Panc1 (cell line): ENCODE measurements at regions not wholly inside any gene's neighbourhood (a gene's known extent, or its start where the extent isn't known, plus 50 kb on each side); places are given as distances from the start of the nearest gene placed in this dataset.

ENCODE experiments used
- ATAC-seq: fragments of 200-7000 bp; cut with Tn5 transposase; 2 replicates; pipeline ENCODE4 v1.9.1; 2020; ENCODE audit warnings: mild to moderate bottlenecking, moderate library complexity
- BruUV-seq: library from RNA; stranded (reverse); fragments of 400-500 nt; replicated peaks from 2 replicates; lab custom pipeline; 2021; lab: Mats Ljungman, UMichigan
- CTCF ChIA-PET: fragments of 300-600 bp; sonication (Branson Sonifier 250); formaldehyde crosslinking; loops from one replicate; lab custom pipeline; 2022; ENCODE audit warnings: antibody characterized with exemption; lab: Charles Lee
- POLR2A ChIA-PET: fragments of 300-600 bp; sonication (Branson Sonifier 250); formaldehyde crosslinking; loops from one replicate; lab custom pipeline; 2022; ENCODE audit warnings: antibody characterized with exemption; lab: Charles Lee
- DNase-seq: peaks from one replicate; pipeline ENCODE4 v3.0.0-alpha.2; 2010; ENCODE audit warnings: low read depth, low spot score
- H3K27ac ChIP-seq: 2 replicates; pipeline ENCODE4 v1.5.1; 2011; ENCODE audit warnings: mild to moderate bottlenecking, low read length, inconsistent platforms
- H3K27me3 ChIP-seq: fragments of 200-500 bp; sonication (Bioruptor generic); 2 replicates; pipeline ENCODE4 v1.6.0; 2014; ENCODE audit warnings: low read length, inconsistent platforms; ENCODE audit not compliant: control insufficient read depth, insufficient read depth
- H3K36me3 ChIP-seq: fragments of 200-500 bp; sonication (Bioruptor generic); 2 replicates; pipeline ENCODE4 v1.5.1; 2014; ENCODE audit warnings: inconsistent platforms, mild to moderate bottlenecking, low read length, moderate library complexity; ENCODE audit not compliant: control insufficient read depth, insufficient read depth
- H3K4me1 ChIP-seq: 2 replicates; pipeline ENCODE4 v1.5.1; 2011; ENCODE audit warnings: inconsistent platforms, mild to moderate bottlenecking, low read length, moderate library complexity; ENCODE audit not compliant: control insufficient read depth, insufficient read depth
- H3K4me3 ChIP-seq, 2 experiments: 2 replicates each; pipeline ENCODE4 v1.5.1; 2011 to 2012; ENCODE audit warnings: low read depth in 2 of 2, low read length in 2 of 2, mild to moderate bottlenecking in 2 of 2, inconsistent platforms in 1 of 2, moderate library complexity in 1 of 2
- H3K9me3 ChIP-seq: fragments of 200-500 bp; sonication (Bioruptor generic); 2 replicates; pipeline ENCODE4 v1.5.1; 2014; ENCODE audit warnings: low read depth, mild to moderate bottlenecking, inconsistent platforms, low read length, moderate library complexity; ENCODE audit not compliant: control insufficient read depth, insufficient read depth
- POLR2AphosphoS5 ChIP-seq: IDR thresholded peaks from 2 replicates; pipeline ENCODE4 v1.6.1; 2012; ENCODE audit warnings: mild to moderate bottlenecking, low read depth, low read length, moderate library complexity
- SIN3A ChIP-seq: IDR thresholded peaks from 2 replicates; pipeline ENCODE4 v1.6.1; 2012; ENCODE audit warnings: low read depth, mild to moderate bottlenecking, low read length, moderate library complexity, borderline replicate concordance; ENCODE audit not compliant: insufficient read depth
- TCF7L2 ChIP-seq: IDR thresholded peaks from 2 replicates; pipeline ENCODE4 v1.6.1; 2011; ENCODE audit warnings: mild to moderate bottlenecking, low read depth, low read length, inconsistent platforms
- in situ Hi-C: cut with HindIII; loops from 2 replicates; pipeline ENCODE4 v1.10.0; 2016; ENCODE audit warnings: low sequenced_read_pairs, low pct_unique_long_range_greater_than_20kb
- intact Hi-C: fragments of 100-400 bp; cut with micrococcal nuclease; formaldehyde crosslinking; loops from one replicate; pipeline ENCODE4 v1.10.0; 2022; ENCODE audit not compliant: unreplicated experiment
- TF ChIP-seq, protein P1 (sequence below), 2 experiments: IDR thresholded peaks; 2 replicates each; pipeline ENCODE4 v1.6.1; 2011 to 2012; ENCODE audit warnings: low read depth in 2 of 2, control low read depth in 1 of 2, low read length in 1 of 2, mild to moderate bottlenecking in 1 of 2, moderate library complexity in 1 of 2; ENCODE audit not compliant: insufficient read depth in 1 of 2
- TF ChIP-seq, protein P2 (sequence below): fragments of 450-650 bp; IDR thresholded peaks from 2 replicates; pipeline ENCODE4 v1.5.1; 2017; ENCODE audit warnings: mild to moderate bottlenecking

DNA sequence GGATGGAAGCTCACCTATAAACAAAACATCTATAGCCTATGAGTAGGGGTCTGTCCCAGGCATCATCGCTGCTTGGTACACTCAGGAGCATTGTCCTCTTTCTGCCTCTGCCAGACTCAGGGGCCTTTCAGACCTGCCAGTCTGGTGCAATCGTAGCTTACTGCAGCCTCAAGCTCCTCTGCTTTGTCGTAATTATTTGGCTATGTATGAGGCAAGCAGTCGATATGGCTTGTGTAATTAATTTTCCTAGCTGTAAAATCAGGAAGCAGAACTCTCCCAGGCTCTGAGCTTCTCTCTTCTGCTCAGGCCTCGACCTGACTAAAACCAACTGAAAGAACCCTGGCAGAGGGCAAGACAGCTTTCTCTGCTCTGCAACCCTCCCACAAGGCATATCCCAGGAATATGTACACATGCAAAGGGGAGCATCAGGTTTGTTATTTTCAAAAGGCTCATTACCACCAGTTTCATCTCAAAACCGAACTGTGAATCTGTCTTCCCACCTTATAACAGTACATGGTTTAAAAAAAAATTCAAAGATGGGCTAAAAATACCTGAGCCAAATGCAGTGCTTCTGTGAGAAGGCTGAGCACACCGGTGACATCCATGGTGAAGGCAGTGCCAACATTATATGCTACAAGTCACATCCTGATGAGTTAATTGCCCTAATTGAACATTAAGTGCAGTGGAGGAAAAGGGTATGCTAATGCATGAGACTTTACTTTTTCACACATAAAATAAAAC is 309.2 kb upstream of the EMCN start:
- H3K4me3 ChIP-seq, result no peak overlapping the region
- POLR2A ChIA-PET, result no interaction called here
- no peak for DNase-seq
- H3K27me3 ChIP-seq, result no peaks in the 10 kb centered on the region
- no peaks in the 10 kb centered on the region for H3K36me3 ChIP-seq
- H3K4me1 ChIP-seq, result no peaks in the 10 kb centered on the region
- intact Hi-C loops, result no loop called here
- BruUV-seq, result no TSS peak
- no peak overlapping the region for H3K27ac ChIP-seq
- ATAC-seq, result no peak
- TF ChIP-seq, protein P1, sequence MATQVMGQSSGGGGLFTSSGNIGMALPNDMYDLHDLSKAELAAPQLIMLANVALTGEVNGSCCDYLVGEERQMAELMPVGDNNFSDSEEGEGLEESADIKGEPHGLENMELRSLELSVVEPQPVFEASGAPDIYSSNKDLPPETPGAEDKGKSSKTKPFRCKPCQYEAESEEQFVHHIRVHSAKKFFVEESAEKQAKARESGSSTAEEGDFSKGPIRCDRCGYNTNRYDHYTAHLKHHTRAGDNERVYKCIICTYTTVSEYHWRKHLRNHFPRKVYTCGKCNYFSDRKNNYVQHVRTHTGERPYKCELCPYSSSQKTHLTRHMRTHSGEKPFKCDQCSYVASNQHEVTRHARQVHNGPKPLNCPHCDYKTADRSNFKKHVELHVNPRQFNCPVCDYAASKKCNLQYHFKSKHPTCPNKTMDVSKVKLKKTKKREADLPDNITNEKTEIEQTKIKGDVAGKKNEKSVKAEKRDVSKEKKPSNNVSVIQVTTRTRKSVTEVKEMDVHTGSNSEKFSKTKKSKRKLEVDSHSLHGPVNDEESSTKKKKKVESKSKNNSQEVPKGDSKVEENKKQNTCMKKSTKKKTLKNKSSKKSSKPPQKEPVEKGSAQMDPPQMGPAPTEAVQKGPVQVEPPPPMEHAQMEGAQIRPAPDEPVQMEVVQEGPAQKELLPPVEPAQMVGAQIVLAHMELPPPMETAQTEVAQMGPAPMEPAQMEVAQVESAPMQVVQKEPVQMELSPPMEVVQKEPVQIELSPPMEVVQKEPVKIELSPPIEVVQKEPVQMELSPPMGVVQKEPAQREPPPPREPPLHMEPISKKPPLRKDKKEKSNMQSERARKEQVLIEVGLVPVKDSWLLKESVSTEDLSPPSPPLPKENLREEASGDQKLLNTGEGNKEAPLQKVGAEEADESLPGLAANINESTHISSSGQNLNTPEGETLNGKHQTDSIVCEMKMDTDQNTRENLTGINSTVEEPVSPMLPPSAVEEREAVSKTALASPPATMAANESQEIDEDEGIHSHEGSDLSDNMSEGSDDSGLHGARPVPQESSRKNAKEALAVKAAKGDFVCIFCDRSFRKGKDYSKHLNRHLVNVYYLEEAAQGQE (IDR thresholded peaks at IDR 0.05; ENCODE audit: insufficient read depth in 1 of 2, low read depth in 2 of 2, low read length in 1 of 2), result no peak
- TF ChIP-seq, protein P2, sequence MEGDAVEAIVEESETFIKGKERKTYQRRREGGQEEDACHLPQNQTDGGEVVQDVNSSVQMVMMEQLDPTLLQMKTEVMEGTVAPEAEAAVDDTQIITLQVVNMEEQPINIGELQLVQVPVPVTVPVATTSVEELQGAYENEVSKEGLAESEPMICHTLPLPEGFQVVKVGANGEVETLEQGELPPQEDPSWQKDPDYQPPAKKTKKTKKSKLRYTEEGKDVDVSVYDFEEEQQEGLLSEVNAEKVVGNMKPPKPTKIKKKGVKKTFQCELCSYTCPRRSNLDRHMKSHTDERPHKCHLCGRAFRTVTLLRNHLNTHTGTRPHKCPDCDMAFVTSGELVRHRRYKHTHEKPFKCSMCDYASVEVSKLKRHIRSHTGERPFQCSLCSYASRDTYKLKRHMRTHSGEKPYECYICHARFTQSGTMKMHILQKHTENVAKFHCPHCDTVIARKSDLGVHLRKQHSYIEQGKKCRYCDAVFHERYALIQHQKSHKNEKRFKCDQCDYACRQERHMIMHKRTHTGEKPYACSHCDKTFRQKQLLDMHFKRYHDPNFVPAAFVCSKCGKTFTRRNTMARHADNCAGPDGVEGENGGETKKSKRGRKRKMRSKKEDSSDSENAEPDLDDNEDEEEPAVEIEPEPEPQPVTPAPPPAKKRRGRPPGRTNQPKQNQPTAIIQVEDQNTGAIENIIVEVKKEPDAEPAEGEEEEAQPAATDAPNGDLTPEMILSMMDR, result no peak
- TF ChIP-seq TCF7L2 (no peak), SIN3A (no peak), POLR2AphosphoS5 (no peak)
- in situ Hi-C loops, result no loop called here
- H3K9me3 ChIP-seq, result no peaks in the 10 kb centered on the region
- CTCF ChIA-PET, result no interaction called here

- Histone ChIP-seq H3K36me3 (no peaks in the 10 kb centered on the region), H3K27me3 (no peaks in the 10 kb centered on the region), H3K4me3 (no peak overlapping the region), H3K9me3 (no peaks in the 10 kb centered on the region), H3K27ac (no peak overlapping the region), H3K4me1 (no peaks in the 10 kb centered on the region)
- no peak for TF ChIP-seq SIN3A
- TF ChIP-seq, protein P2, result no peak
- TF ChIP-seq, protein P1 (IDR thresholded peaks at IDR 0.05; ENCODE audit: insufficient read depth in 1 of 2, low read depth in 2 of 2, low read length in 1 of 2), result no peak
- TF ChIP-seq POLR2AphosphoS5, result no peak
- no peak for TF ChIP-seq TCF7L2
- no TSS peak for BruUV-seq
- no peak for ATAC-seq
- intact Hi-C loops, result no loop called here
- in situ Hi-C loops, result no loop called here
- CTCF ChIA-PET, result no interaction called here
- POLR2A ChIA-PET, result no interaction called here
- DNase-seq, result no peak
Measured at GRCh38 chr4:100826067-100826466, 308.2 kb upstream of the EMCN start.
